H9 (cell line): ENCODE measurements at regions not wholly inside any gene's neighbourhood (a gene's known extent, or its start where the extent isn't known, plus 50 kb on each side); places are given as distances from the start of the nearest gene placed in this dataset.
"Not testable (repeated sequence)": the region's sequence is repeated elsewhere in the genome, so short reads cannot be mapped to it uniquely, and the experiment has no call there.

Experiments
- DNase-seq: peaks from one replicate; pipeline ENCODE4 v3.0.0-alpha.2; 2017
- H2AFZ ChIP-seq: one replicate; pipeline ENCODE4 v1.6.1; 2013; ENCODE audit warnings: mild to moderate bottlenecking, low read length, control low read depth, moderate library complexity
- H2AK5ac ChIP-seq: 2 replicates; pipeline ENCODE4 v1.6.1; 2013; ENCODE audit warnings: low read length, control low read depth, mixed read lengths; ENCODE audit not compliant: insufficient read length
- H2BK120ac ChIP-seq: one replicate; pipeline ENCODE4 v1.6.1; 2013; ENCODE audit warnings: low read depth, mild to moderate bottlenecking, low read length, control low read depth, inconsistent platforms; ENCODE audit not compliant: poor library complexity, severe bottlenecking
- H2BK12ac ChIP-seq: 2 replicates; pipeline ENCODE4 v1.6.1; 2013; ENCODE audit warnings: low read length, control low read depth, mixed read lengths, low read depth; ENCODE audit not compliant: insufficient read length
- H2BK15ac ChIP-seq: 2 replicates; pipeline ENCODE4 v1.6.1; 2013; ENCODE audit warnings: low read depth, low read length, control low read depth
- H2BK20ac ChIP-seq: one replicate; pipeline ENCODE4 v1.6.1; 2013; ENCODE audit warnings: low read depth, mild to moderate bottlenecking, low read length, control low read depth, inconsistent platforms; ENCODE audit not compliant: poor library complexity, severe bottlenecking
- H2BK5ac ChIP-seq: 2 replicates; pipeline ENCODE4 v1.6.1; 2013; ENCODE audit warnings: low read length, control low read depth, mixed read lengths; ENCODE audit not compliant: insufficient read length
- H3K14ac ChIP-seq: 2 replicates; pipeline ENCODE4 v1.6.1; 2013; ENCODE audit warnings: low read length, control low read depth; ENCODE audit not compliant: insufficient read depth
- H3K18ac ChIP-seq: 2 replicates; pipeline ENCODE4 v1.6.1; 2013; ENCODE audit warnings: low read depth, mild to moderate bottlenecking, mixed read lengths, low read length, control low read depth; ENCODE audit not compliant: insufficient read length
- H3K23ac ChIP-seq: 2 replicates; pipeline ENCODE4 v1.6.1; 2013; ENCODE audit warnings: low read length, control low read depth, mixed read lengths, low read depth; ENCODE audit not compliant: insufficient read length
- H3K23me2 ChIP-seq: 2 replicates; pipeline ENCODE4 v1.6.1; 2013; ENCODE audit warnings: low read depth, mild to moderate bottlenecking, mixed read lengths, low read length, control low read depth; ENCODE audit not compliant: insufficient read length, poor library complexity, severe bottlenecking
- H3K27ac ChIP-seq: 2 replicates; pipeline ENCODE4 v1.5.1; 2013; ENCODE audit warnings: low read length, control low read depth, mixed read lengths, low read depth; ENCODE audit not compliant: insufficient read length
- H3K27me3 ChIP-seq: 2 replicates; pipeline ENCODE4 v1.6.1; 2013; ENCODE audit warnings: low read length, control low read depth, inconsistent platforms; ENCODE audit not compliant: insufficient read depth
- H3K4ac ChIP-seq: 2 replicates; pipeline ENCODE4 v1.6.1; 2013; ENCODE audit warnings: low read depth, mild to moderate bottlenecking, control low read depth, inconsistent platforms, low read length, moderate library complexity
- H3K4me1 ChIP-seq: 2 replicates; pipeline ENCODE4 v1.6.1; 2013; ENCODE audit warnings: low read length, control low read depth, inconsistent platforms; ENCODE audit not compliant: insufficient read depth
- H3K4me2 ChIP-seq: 2 replicates; pipeline ENCODE4 v1.6.1; 2013; ENCODE audit warnings: low read length, control low read depth, mixed read lengths; ENCODE audit not compliant: insufficient read length, insufficient read depth
- H3K56ac ChIP-seq: 2 replicates; pipeline ENCODE4 v1.6.1; 2013; ENCODE audit warnings: low read depth, mild to moderate bottlenecking, mixed read lengths, low read length, control low read depth; ENCODE audit not compliant: insufficient read length
- H3K79me1 ChIP-seq: 2 replicates; pipeline ENCODE4 v1.6.1; 2013; ENCODE audit warnings: low read depth, mild to moderate bottlenecking, moderate library complexity, low read length, control low read depth, inconsistent platforms; ENCODE audit not compliant: insufficient read depth, poor library complexity, severe bottlenecking
- H3K79me2 ChIP-seq: 2 replicates; pipeline ENCODE4 v1.6.1; 2013; ENCODE audit warnings: low read length, control low read depth, inconsistent platforms; ENCODE audit not compliant: insufficient read depth
- H3K9ac ChIP-seq: 2 replicates; pipeline ENCODE4 v1.6.1; 2013; ENCODE audit warnings: low read length, control low read depth, mixed read lengths; ENCODE audit not compliant: insufficient read length; ENCODE audit errors: extremely low read depth
- H3K9me3 ChIP-seq: one replicate; pipeline ENCODE4 v1.6.1; 2013; ENCODE audit warnings: low read depth, low read length, inconsistent platforms; ENCODE audit not compliant: control insufficient read depth
- H3T11ph ChIP-seq: one replicate; pipeline ENCODE4 v1.6.1; 2013; ENCODE audit warnings: mild to moderate bottlenecking, low read length, control low read depth, inconsistent platforms
- H4K20me1 ChIP-seq: one replicate; pipeline ENCODE4 v1.6.1; 2013; ENCODE audit not compliant: control insufficient read depth, insufficient read length, insufficient read depth
- H4K5ac ChIP-seq: 2 replicates; pipeline ENCODE4 v1.6.1; 2013; ENCODE audit warnings: low read depth, mild to moderate bottlenecking, mixed read lengths, low read length, control low read depth; ENCODE audit not compliant: insufficient read length
- H4K8ac ChIP-seq: replicated peaks from 2 replicates; pipeline ENCODE4 v1.6.1; 2013; ENCODE audit warnings: low read length, control low read depth, mixed read lengths, low read depth; ENCODE audit not compliant: insufficient read length
- H4K91ac ChIP-seq: 2 replicates; pipeline ENCODE4 v1.6.1; 2013; ENCODE audit warnings: low read depth, mild to moderate bottlenecking, moderate library complexity, mixed read lengths, low read length, control low read depth; ENCODE audit not compliant: insufficient read length
- H3K27ac Mint-ChIP-seq, 3 experiments: 2 replicates in 2 of 3; 3 replicates in 1 of 3; pipeline ENCODE4 v1.8.0; 2020 to 2021; ENCODE audit warnings: mixed read lengths in 3 of 3, mild to moderate bottlenecking in 1 of 3, moderate library complexity in 1 of 3
- H3K27me3 Mint-ChIP-seq: 2 replicates; pipeline ENCODE4 v1.8.0; 2021; ENCODE audit warnings: low read depth, mild to moderate bottlenecking, moderate library complexity, mixed read lengths
- H3K36me3 Mint-ChIP-seq, 3 experiments: 2 replicates in 2 of 3; 3 replicates in 1 of 3; pipeline ENCODE4 v1.8.0; 2020 to 2021; ENCODE audit warnings: low read depth in 3 of 3, mixed read lengths in 3 of 3; ENCODE audit not compliant: insufficient read depth in 1 of 3
- H3K4me1 Mint-ChIP-seq, 2 experiments: 2 replicates each; pipeline ENCODE4 v1.8.0; 2020; ENCODE audit warnings: mixed read lengths in 2 of 2
- H3K4me3 Mint-ChIP-seq, 2 experiments: 2 replicates in 1 of 2; 3 replicates in 1 of 2; pipeline ENCODE4 v1.8.0; 2020 to 2021; ENCODE audit warnings: mild to moderate bottlenecking in 2 of 2, mixed read lengths in 2 of 2, moderate library complexity in 1 of 2
- H3K9me3 Mint-ChIP-seq, 2 experiments: 2 replicates in 1 of 2; 3 replicates in 1 of 2; pipeline ENCODE4 v1.8.0; 2020; ENCODE audit warnings: mild to moderate bottlenecking in 2 of 2, mixed read lengths in 2 of 2, moderate library complexity in 1 of 2
- CTCF ChIP-seq: fragments of 200-600 bp; sonication (generic); conservative IDR thresholded peaks from 3 replicates; pipeline ENCODE4 v1.8.0; 2021; ENCODE audit warnings: antibody characterized with exemption, mild to moderate bottlenecking
- WGBS: extraction: QIAGEN DNeasy Blood & Tissue Kit; methylation state at CpG from one replicate; pipeline ENCODE4 v1.1.7; 2013; ENCODE audit warnings: missing lambda C conversion rate, low lambda C conversion rate, mixed read lengths; ENCODE audit not compliant: insufficient read length; ENCODE audit errors: extremely low coverage; 5-methylcytosine and 5-hydroxymethylcytosine counted together

GRCh38 chr4:91887926-91888325, 415.8 kb upstream of the GRID2 start:
- Histone ChIP-seq H2AFZ (no peak overlapping the region), H3K4me1 (no peaks in the 10 kb centered on the region), H3K27ac (no peak overlapping the region), H2BK20ac (no peak overlapping the region), H3K4me2 (no peak overlapping the region), H3K9ac (no peak overlapping the region), H3K79me1 (no peaks in the 10 kb centered on the region), H2AK5ac (no peak overlapping the region), H3K27me3 (no peaks in the 10 kb centered on the region), H3K4ac (no peak overlapping the region), H3K79me2 (no peaks in the 10 kb centered on the region), H3K23ac (no peak overlapping the region), H3K56ac (no peak overlapping the region), H4K91ac (no peak overlapping the region), H3K18ac (no peak overlapping the region), H3K14ac (no peak overlapping the region), H4K8ac (no peak overlapping the region), H3T11ph (no peak overlapping the region), H3K9me3 (no peaks in the 10 kb centered on the region), H4K5ac (no peak overlapping the region), H2BK120ac (no peak overlapping the region), H2BK15ac (no peak overlapping the region), H4K20me1 (no peaks in the 10 kb centered on the region), H3K23me2 (no peaks in the 10 kb centered on the region), H2BK12ac (no peak overlapping the region), H2BK5ac (no peak overlapping the region)
- Mint-ChIP-seq H3K4me1 (no peaks in the 10 kb centered on the region), H3K36me3 (no peaks in the 10 kb centered on the region), H3K27me3 (no peaks in the 10 kb centered on the region), H3K27ac (no peak overlapping the region), H3K9me3 (no peaks in the 10 kb centered on the region), H3K4me3 (no peak overlapping the region)
- TF ChIP-seq CTCF: no peak
- no peak for DNase-seq
- 100% methylated on average over 1 of the region's 1 CpG for WGBS

- H4K5ac ChIP-seq, H3K9ac ChIP-seq, H3K4me3 Mint-ChIP-seq, DNase-seq, H3K27me3 Mint-ChIP-seq, H2BK20ac ChIP-seq, H3K56ac ChIP-seq, H2BK12ac ChIP-seq, H2BK120ac ChIP-seq, H4K20me1 ChIP-seq, H3K23me2 ChIP-seq, H3K36me3 Mint-ChIP-seq, H3K4ac ChIP-seq, H3K18ac ChIP-seq, H3K79me2 ChIP-seq, H3T11ph ChIP-seq, H4K8ac ChIP-seq, H3K4me1 Mint-ChIP-seq, H3K79me1 ChIP-seq, H3K27ac Mint-ChIP-seq, H3K9me3 Mint-ChIP-seq, H3K23ac ChIP-seq, H3K4me1 ChIP-seq, H3K14ac ChIP-seq, H2AK5ac ChIP-seq, H3K9me3 ChIP-seq, H2BK15ac ChIP-seq, H3K4me2 ChIP-seq, H2BK5ac ChIP-seq, H3K27ac ChIP-seq, H4K91ac ChIP-seq, H2AFZ ChIP-seq, H3K27me3 ChIP-seq: not testable (repeated sequence)
- WGBS: no CpG with 5 or more reads among the region's 5 CpGs
Measured at GRCh38 chr4:91891217-91891616, 412.5 kb upstream of the GRID2 start.
